GM23338 (cell line): ENCODE measurements at regions not wholly inside any gene's neighbourhood (a gene's known extent, or its start where the extent isn't known, plus 50 kb on each side); places are given as distances from the start of the nearest gene placed in this dataset.

Source experiments
- ATAC-seq: fragments of 200-7000 bp; cut with Tn5 transposase; 3 replicates; pipeline ENCODE4 v1.9.1; 2020
- DNase-seq: peaks from one replicate; pipeline ENCODE4 v3.0.0-alpha.2; 2015; ENCODE audit warnings: low spot score
- H2AFZ ChIP-seq: fragments of 200-600 bp; sonication (generic); 2 replicates; pipeline ENCODE4 v1.8.0; 2016; ENCODE audit warnings: antibody characterized with exemption, mild to moderate bottlenecking, moderate library complexity
- H3F3A ChIP-seq: fragments of 200-600 bp; sonication (generic); replicated peaks from 2 replicates; pipeline ENCODE4 v1.8.0; 2017; ENCODE audit warnings: antibody characterized with exemption, mixed run types, low read depth
- H3K27ac ChIP-seq: fragments of 200-600 bp; sonication (generic); 2 replicates; pipeline ENCODE4 v1.6.1; 2016; ENCODE audit warnings: low read depth
- H3K27me3 ChIP-seq: fragments of 200-600 bp; sonication (generic); 2 replicates; pipeline ENCODE4 v1.8.0; 2016; ENCODE audit warnings: mild to moderate bottlenecking, mixed run types, moderate library complexity; ENCODE audit not compliant: insufficient read depth
- H3K36me3 ChIP-seq: fragments of 200-600 bp; sonication (generic); 2 replicates; pipeline ENCODE4 v1.8.0; 2016; ENCODE audit warnings: mild to moderate bottlenecking; ENCODE audit not compliant: insufficient read depth
- H3K4me1 ChIP-seq: fragments of 200-600 bp; sonication (generic); 2 replicates; pipeline ENCODE4 v1.8.0; 2016; ENCODE audit warnings: mild to moderate bottlenecking, moderate library complexity; ENCODE audit not compliant: insufficient read depth
- H3K4me2 ChIP-seq: fragments of 200-600 bp; sonication (generic); 2 replicates; pipeline ENCODE4 v1.7.1; 2017; ENCODE audit warnings: mixed run types
- H3K4me3 ChIP-seq: fragments of 200-600 bp; sonication (generic); 2 replicates; pipeline ENCODE4 v1.6.1; 2016; ENCODE audit warnings: mixed run types
- H3K79me2 ChIP-seq: fragments of 200-600 bp; sonication (generic); replicated peaks from 2 replicates; pipeline ENCODE4 v1.8.0; 2017; ENCODE audit warnings: mild to moderate bottlenecking; ENCODE audit not compliant: insufficient read depth
- H3K9me2 ChIP-seq: fragments of 200-600 bp; sonication (generic); 2 replicates; pipeline ENCODE4 v1.8.0; 2017; ENCODE audit not compliant: insufficient read depth
- H4K20me1 ChIP-seq: fragments of 200-600 bp; sonication (generic); replicated peaks from 2 replicates; pipeline ENCODE4 v1.8.0; 2017; ENCODE audit warnings: mild to moderate bottlenecking; ENCODE audit not compliant: insufficient read depth
- H3K27ac Mint-ChIP-seq: 2 replicates; pipeline ENCODE4 v1.8.0; 2020; ENCODE audit warnings: inconsistent platforms, mild to moderate bottlenecking, moderate library complexity, mixed read lengths
- H3K27me3 Mint-ChIP-seq: 3 replicates; pipeline ENCODE4 v1.8.0; 2022; ENCODE audit warnings: low read depth, mild to moderate bottlenecking, moderate library complexity, mixed read lengths, inconsistent platforms; ENCODE audit not compliant: insufficient read depth, poor library complexity
- H3K36me3 Mint-ChIP-seq: 3 replicates; pipeline ENCODE4 v1.8.0; 2021; ENCODE audit warnings: low read depth, mild to moderate bottlenecking, inconsistent platforms, moderate library complexity, mixed read lengths
- H3K4me1 Mint-ChIP-seq: 3 replicates; pipeline ENCODE4 v1.8.0; 2020; ENCODE audit warnings: mild to moderate bottlenecking, inconsistent platforms, mixed read lengths
- H3K4me3 Mint-ChIP-seq: 3 replicates; pipeline ENCODE4 v1.8.0; 2021; ENCODE audit warnings: moderate library complexity, mild to moderate bottlenecking, inconsistent platforms, mixed read lengths
- H3K9me3 Mint-ChIP-seq: 3 replicates; pipeline ENCODE4 v1.8.0; 2020; ENCODE audit warnings: moderate library complexity, mild to moderate bottlenecking, inconsistent platforms, mixed read lengths
- CREB1 ChIP-seq: fragments of 250-450 bp; sonication (Bioruptor Pico); IDR thresholded peaks from 2 replicates; pipeline ENCODE4 v1.5.0; 2020; ENCODE audit warnings: low read depth, mild to moderate bottlenecking, moderate library complexity
- CTCF ChIP-seq, 2 experiments: fragments of 200-600 bp in 1 of 2; sonication (generic) in 1 of 2; conservative IDR thresholded peaks; 2 replicates each; pipeline versions ENCODE4 v1.5.1 to v1.6.1; 2016 to 2017; ENCODE audit warnings: antibody characterized with exemption in 2 of 2, low read depth in 2 of 2, mild to moderate bottlenecking in 2 of 2, moderate library complexity in 1 of 2
- ETS1 ChIP-seq: IDR thresholded peaks from 2 replicates; pipeline ENCODE4 v1.6.1; 2016; ENCODE audit warnings: antibody characterized with exemption
- EZH2 ChIP-seq: fragments of 200-600 bp; sonication (generic); IDR thresholded peaks from one replicate; pipeline ENCODE4 v1.8.0; 2017; ENCODE audit warnings: antibody characterized with exemption, mild to moderate bottlenecking, low read depth; ENCODE audit not compliant: unreplicated experiment
- EZH2phosphoT487 ChIP-seq: fragments of 200-600 bp; sonication (generic); IDR thresholded peaks from one replicate; pipeline ENCODE4 v1.8.1; 2018; ENCODE audit warnings: antibody characterized with exemption; ENCODE audit not compliant: unreplicated experiment
- JUNB ChIP-seq: IDR thresholded peaks from one replicate; pipeline ENCODE4 v1.6.1; 2016; ENCODE audit warnings: antibody characterized with exemption; ENCODE audit not compliant: unreplicated experiment
- NANOG ChIP-seq: IDR thresholded peaks from 2 replicates; pipeline ENCODE4 v1.6.1; 2016; ENCODE audit warnings: antibody characterized with exemption, borderline replicate concordance
- POLR2AphosphoS5 ChIP-seq: IDR thresholded peaks from 2 replicates; pipeline ENCODE4 v1.6.1; 2016; ENCODE audit warnings: antibody characterized with exemption, low read depth
- REST ChIP-seq: IDR thresholded peaks from one replicate; pipeline ENCODE4 v1.6.1; 2018; ENCODE audit warnings: antibody characterized with exemption; ENCODE audit not compliant: unreplicated experiment
- STAT1 ChIP-seq: IDR thresholded peaks from one replicate; pipeline ENCODE4 v1.6.1; 2016; ENCODE audit warnings: antibody characterized with exemption; ENCODE audit not compliant: unreplicated experiment
- ZNF114 ChIP-seq: fragments of 250-450 bp; sonication (Bioruptor Pico); IDR thresholded peaks from 2 replicates; pipeline ENCODE4 v1.5.0; 2020; ENCODE audit warnings: mild to moderate bottlenecking, moderate library complexity
- ZNF331 ChIP-seq: fragments of 250-450 bp; sonication (Bioruptor Pico); IDR thresholded peaks from 2 replicates; pipeline ENCODE4 v1.5.0; 2020; ENCODE audit warnings: low read depth, mild to moderate bottlenecking, moderate library complexity
- ZNF462 ChIP-seq: fragments of 250-450 bp; sonication (Bioruptor Pico); IDR thresholded peaks from 2 replicates; pipeline ENCODE4 v1.5.0; 2020; ENCODE audit warnings: mild to moderate bottlenecking, moderate library complexity

GRCh38 chr11:80420374-80420773 lies 979.5 kb upstream of the TENM4 start:
- H3K27me3 ChIP-seq, result no peaks in the 10 kb centered on the region
- Mint-ChIP-seq H3K4me3 (no peak overlapping the region), H3K9me3 (no peaks in the 10 kb centered on the region), H3K27ac (no peak overlapping the region), H3K36me3 (no peaks in the 10 kb centered on the region), H3K27me3 (no peaks in the 10 kb centered on the region), H3K4me1 (peaks cover 3% of the 10 kb centered on the region; the same call in 2 of the 3 replicates)
- no peak for TF ChIP-seq ZNF331 (CRISPR knock-in tag)
- TF ChIP-seq EZH2, result no peak
- no peak for TF ChIP-seq STAT1
- no peak for TF ChIP-seq CTCF (conservative IDR thresholded peaks at IDR 0.05; ENCODE audit: low read depth in 2 of 2)
- no peak for TF ChIP-seq CREB1 (CRISPR knock-in tag)
- TF ChIP-seq ZNF462 (CRISPR knock-in tag), result no peak
- no peak for TF ChIP-seq JUNB
- no peak for TF ChIP-seq EZH2phosphoT487
- no peak for TF ChIP-seq NANOG
- TF ChIP-seq ZNF114 (CRISPR knock-in tag), result no peak
- TF ChIP-seq REST, result no peak
- no peak for TF ChIP-seq POLR2AphosphoS5
- no peak for TF ChIP-seq ETS1
- no peaks in the 10 kb centered on the region for H3K4me1 ChIP-seq
- no peak overlapping the region for H3K4me3 ChIP-seq
- H3K27ac ChIP-seq, result no peak overlapping the region
- H3K9me2 ChIP-seq, result no peaks in the 10 kb centered on the region
- H3K4me2 ChIP-seq, result no peak overlapping the region
- DNase-seq (no peak), ATAC-seq (no peak)
- H2AFZ ChIP-seq, result no peak overlapping the region
- no peaks in the 10 kb centered on the region for H3K79me2 ChIP-seq
- no peaks in the 10 kb centered on the region for H4K20me1 ChIP-seq
- no peaks in the 10 kb centered on the region for H3F3A ChIP-seq
- no peaks in the 10 kb centered on the region for H3K36me3 ChIP-seq
